ENCODE measurements at regions not wholly inside any gene's neighbourhood (a gene's known extent, or its start where the extent isn't known, plus 50 kb on each side); places are given as distances from the start of the nearest gene placed in this dataset.

- Histone ChIP-seq H3K4me1 (no peaks in the 10 kb centered on the region), H3K4me3 (no peak overlapping the region), H3K27me3 (no peaks in the 10 kb centered on the region), H3K36me3 (no peaks in the 10 kb centered on the region), H3K9me3 (no peaks in the 10 kb centered on the region), H3K27ac (no peak overlapping the region)
- intact Hi-C loops (cut with DNase I): no loop called here
- FAIRE-seq (no peak), DNase-seq (no peak), ATAC-seq (no peak)
- TF ChIP-seq, protein P1, sequence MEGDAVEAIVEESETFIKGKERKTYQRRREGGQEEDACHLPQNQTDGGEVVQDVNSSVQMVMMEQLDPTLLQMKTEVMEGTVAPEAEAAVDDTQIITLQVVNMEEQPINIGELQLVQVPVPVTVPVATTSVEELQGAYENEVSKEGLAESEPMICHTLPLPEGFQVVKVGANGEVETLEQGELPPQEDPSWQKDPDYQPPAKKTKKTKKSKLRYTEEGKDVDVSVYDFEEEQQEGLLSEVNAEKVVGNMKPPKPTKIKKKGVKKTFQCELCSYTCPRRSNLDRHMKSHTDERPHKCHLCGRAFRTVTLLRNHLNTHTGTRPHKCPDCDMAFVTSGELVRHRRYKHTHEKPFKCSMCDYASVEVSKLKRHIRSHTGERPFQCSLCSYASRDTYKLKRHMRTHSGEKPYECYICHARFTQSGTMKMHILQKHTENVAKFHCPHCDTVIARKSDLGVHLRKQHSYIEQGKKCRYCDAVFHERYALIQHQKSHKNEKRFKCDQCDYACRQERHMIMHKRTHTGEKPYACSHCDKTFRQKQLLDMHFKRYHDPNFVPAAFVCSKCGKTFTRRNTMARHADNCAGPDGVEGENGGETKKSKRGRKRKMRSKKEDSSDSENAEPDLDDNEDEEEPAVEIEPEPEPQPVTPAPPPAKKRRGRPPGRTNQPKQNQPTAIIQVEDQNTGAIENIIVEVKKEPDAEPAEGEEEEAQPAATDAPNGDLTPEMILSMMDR (IDR thresholded peaks at IDR 0.05): no peak
- 33 to 35% methylated on average over 2 of the region's 2 CpGs for WGBS, 2 donors
These were observed 1129.6 kb downstream of the SORCS3 start for GRCh38 chr10:105770524-105771212.

- no peak for DNase-seq
- no peak for FAIRE-seq
- no peaks in the 10 kb centered on the region for H3K27me3 ChIP-seq
- intact Hi-C loops (cut with DNase I): no loop called here
- ATAC-seq: no peak
- no peaks in the 10 kb centered on the region for H3K9me3 ChIP-seq
- no peaks in the 10 kb centered on the region for H3K4me1 ChIP-seq
- TF ChIP-seq, protein P1 (IDR thresholded peaks at IDR 0.05): no peak
- 60 to 65% methylated on average over 6 of the region's 6 CpGs for WGBS, 2 donors
- no peak overlapping the region for H3K27ac ChIP-seq
- H3K36me3 ChIP-seq: no peaks in the 10 kb centered on the region
- no peak overlapping the region for H3K4me3 ChIP-seq
These were observed 1128.4 kb downstream of the SORCS3 start for GRCh38 chr10:105769248-105770184.

DNA sequence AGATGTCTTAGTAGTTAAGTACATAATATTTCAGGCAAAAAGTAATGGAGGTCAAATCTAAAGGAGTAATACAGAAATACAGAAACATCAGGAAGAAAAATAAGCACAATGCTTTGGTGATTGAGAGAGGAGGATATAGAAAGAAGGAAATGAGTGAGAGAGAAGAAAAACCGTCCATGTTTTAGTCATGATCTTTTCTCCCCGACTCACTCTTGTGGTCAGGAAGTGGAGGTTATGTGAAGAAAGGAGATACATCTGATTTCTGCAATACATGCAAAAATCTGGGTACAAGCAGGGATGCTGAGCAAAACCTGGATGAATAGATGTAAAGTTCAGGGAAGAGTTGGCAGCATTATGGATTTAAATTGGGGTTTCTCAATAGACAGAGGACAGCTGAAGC is 1122.5 kb downstream of the SORCS3 start:
- FAIRE-seq: no peak
- WGBS, 2 donors: 64 to 79% methylated on average over 2 of the region's 2 CpGs
- no peak for DNase-seq
- TF ChIP-seq, protein P1 (IDR thresholded peaks at IDR 0.05): no peak
- Histone ChIP-seq H3K27me3 (no peaks in the 10 kb centered on the region), H3K4me3 (no peak overlapping the region), H3K36me3 (no peaks in the 10 kb centered on the region), H3K9me3 (no peaks in the 10 kb centered on the region), H3K4me1 (no peaks in the 10 kb centered on the region), H3K27ac (no peak overlapping the region)
- ATAC-seq: no peak
- intact Hi-C loops (cut with DNase I): no loop called here

GRCh38 chr10:105761576-105762260 is 1120.6 kb downstream of the SORCS3 start:
- DNase-seq (no peak), ATAC-seq (no peak), FAIRE-seq (no peak)
- no peaks in the 10 kb centered on the region for H3K27me3 ChIP-seq
- WGBS, 2 donors: 80% methylated on average over 4 of the region's 4 CpGs
- TF ChIP-seq, protein P1 (IDR thresholded peaks at IDR 0.05): no peak
- no peaks in the 10 kb centered on the region for H3K36me3 ChIP-seq
- peaks cover 0 to 2% (median 0%) of the 10 kb centered on the region in 3 donors for H3K4me1 ChIP-seq
- no peaks in the 10 kb centered on the region for H3K9me3 ChIP-seq
- intact Hi-C loops (cut with DNase I): no loop called here
- H3K4me3 ChIP-seq: no peak overlapping the region
- no peak overlapping the region for H3K27ac ChIP-seq
